ENCODE measurements at regions not wholly inside any gene's neighbourhood (a gene's known extent, or its start where the extent isn't known, plus 50 kb on each side); places are given as distances from the start of the nearest gene placed in this dataset.

- no peak for TF ChIP-seq POLR2A (IDR thresholded peaks at IDR 0.05)
- TF ChIP-seq CTCF (IDR thresholded peaks at IDR 0.05): no peak
- TF ChIP-seq POLR2AphosphoS5 (IDR thresholded peaks at IDR 0.05): no peak
Measured at GRCh38 chr3:48070030-48070429, 53.8 kb upstream of the MAP4 start.
